ENCODE measurements at regions not wholly inside any gene's neighbourhood (a gene's known extent, or its start where the extent isn't known, plus 50 kb on each side); places are given as distances from the start of the nearest gene placed in this dataset.
"Not testable (repeated sequence)": the region's sequence is repeated elsewhere in the genome, so short reads cannot be mapped to it uniquely, and the experiment has no call there.

- H3K27me3 Mint-ChIP-seq; H3K4me1 Mint-ChIP-seq; H3K4me3 Mint-ChIP-seq; H3K36me3 Mint-ChIP-seq; H3K27ac Mint-ChIP-seq; DNase-seq (ENCODE audit: low spot score in 2 of 2); H3K9me3 Mint-ChIP-seq; ATAC-seq (ENCODE audit: low read depth): not testable (repeated sequence)
Observed at GRCh38 chr9:41251101-41251500, 62.0 kb upstream of the ZNG1F start.

- not testable (repeated sequence) for H3K36me3 Mint-ChIP-seq; H3K27me3 Mint-ChIP-seq; ATAC-seq (ENCODE audit: low read depth); H3K27ac Mint-ChIP-seq; H3K9me3 Mint-ChIP-seq; H3K4me1 Mint-ChIP-seq; DNase-seq (ENCODE audit: low spot score in 2 of 2); H3K4me3 Mint-ChIP-seq
Observed at GRCh38 chr9:41246702-41247101, 57.6 kb upstream of the ZNG1F start.
